ENCODE measurements at regions not wholly inside any gene's neighbourhood (a gene's known extent, or its start where the extent isn't known, plus 50 kb on each side); places are given as distances from the start of the nearest gene placed in this dataset.

DNA sequence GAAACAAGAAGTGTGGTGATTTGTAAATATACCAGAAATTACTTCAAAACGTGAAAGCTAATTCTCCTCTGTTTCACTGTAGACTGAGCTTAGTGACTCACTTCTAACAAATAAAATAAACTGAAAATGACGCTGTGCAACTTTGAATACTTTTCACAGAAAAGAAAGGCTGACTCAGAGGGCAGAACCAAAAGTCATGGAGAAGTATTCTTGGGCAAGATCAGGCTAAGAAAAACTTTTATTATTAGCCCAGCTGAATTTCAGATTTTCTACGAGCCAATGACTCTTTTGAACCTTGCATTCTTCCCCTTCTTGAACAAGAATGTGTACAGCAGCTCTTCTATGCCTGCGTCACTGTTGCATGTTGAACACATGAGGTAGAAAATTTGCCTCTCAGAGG, 527.3 kb upstream of the GHITM start:
- H3K4me2 ChIP-seq = no peak overlapping the region
- H3K4me3 ChIP-seq (IDR thresholded peaks at IDR 0.05; ENCODE audit: insufficient read depth, low read depth, low read length) = no peak overlapping the region
- H3K79me2 ChIP-seq (ENCODE audit: insufficient read depth, low read depth) = no peaks in the 10 kb centered on the region
- no peak overlapping the region for H3K27ac ChIP-seq
- H3K36me3 ChIP-seq (ENCODE audit: insufficient read depth) = no peaks in the 10 kb centered on the region
- H2AFZ ChIP-seq (ENCODE audit: low read depth) = no peak overlapping the region
- no peak overlapping the region for H3K9ac ChIP-seq
- H3K4me1 ChIP-seq (ENCODE audit: low read depth, poor library complexity, severe bottlenecking) = no peaks in the 10 kb centered on the region
- no peaks in the 10 kb centered on the region for H4K20me1 ChIP-seq (ENCODE audit: insufficient read depth)
- TF ChIP-seq, protein P1, sequence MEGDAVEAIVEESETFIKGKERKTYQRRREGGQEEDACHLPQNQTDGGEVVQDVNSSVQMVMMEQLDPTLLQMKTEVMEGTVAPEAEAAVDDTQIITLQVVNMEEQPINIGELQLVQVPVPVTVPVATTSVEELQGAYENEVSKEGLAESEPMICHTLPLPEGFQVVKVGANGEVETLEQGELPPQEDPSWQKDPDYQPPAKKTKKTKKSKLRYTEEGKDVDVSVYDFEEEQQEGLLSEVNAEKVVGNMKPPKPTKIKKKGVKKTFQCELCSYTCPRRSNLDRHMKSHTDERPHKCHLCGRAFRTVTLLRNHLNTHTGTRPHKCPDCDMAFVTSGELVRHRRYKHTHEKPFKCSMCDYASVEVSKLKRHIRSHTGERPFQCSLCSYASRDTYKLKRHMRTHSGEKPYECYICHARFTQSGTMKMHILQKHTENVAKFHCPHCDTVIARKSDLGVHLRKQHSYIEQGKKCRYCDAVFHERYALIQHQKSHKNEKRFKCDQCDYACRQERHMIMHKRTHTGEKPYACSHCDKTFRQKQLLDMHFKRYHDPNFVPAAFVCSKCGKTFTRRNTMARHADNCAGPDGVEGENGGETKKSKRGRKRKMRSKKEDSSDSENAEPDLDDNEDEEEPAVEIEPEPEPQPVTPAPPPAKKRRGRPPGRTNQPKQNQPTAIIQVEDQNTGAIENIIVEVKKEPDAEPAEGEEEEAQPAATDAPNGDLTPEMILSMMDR (conservative IDR thresholded peaks at IDR 0.05; ENCODE audit: low read depth, low read length) = no peak
- no peaks in the 10 kb centered on the region for H3K27me3 ChIP-seq (ENCODE audit: insufficient read depth, low read depth)

DNA sequence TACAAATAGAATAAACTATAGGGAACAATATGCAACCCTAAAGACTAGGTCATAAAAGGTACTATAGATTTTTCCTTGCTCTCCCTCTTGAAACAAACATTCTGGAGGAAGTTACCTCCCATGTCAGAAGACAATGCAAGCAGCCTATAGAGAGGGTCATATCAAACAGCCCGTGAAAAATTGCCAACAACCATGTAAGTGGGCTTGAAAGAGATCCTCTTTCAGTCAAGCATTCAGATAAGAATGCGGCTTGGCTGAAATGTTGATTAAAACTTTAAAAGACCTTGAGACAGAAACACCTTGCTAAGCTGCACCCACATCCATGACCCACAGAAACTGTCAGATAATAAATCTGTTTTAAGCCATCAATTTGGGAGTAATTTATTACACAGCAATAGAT, 526.6 kb upstream of the GHITM start:
- H3K36me3 ChIP-seq (ENCODE audit: insufficient read depth) = no peaks in the 10 kb centered on the region
- H4K20me1 ChIP-seq (ENCODE audit: insufficient read depth) = no peaks in the 10 kb centered on the region
- no peak overlapping the region for H3K9ac ChIP-seq
- H3K4me2 ChIP-seq = no peak overlapping the region
- H3K27ac ChIP-seq = no peak overlapping the region
- H3K4me3 ChIP-seq (IDR thresholded peaks at IDR 0.05; ENCODE audit: insufficient read depth, low read depth, low read length) = no peak overlapping the region
- no peaks in the 10 kb centered on the region for H3K79me2 ChIP-seq (ENCODE audit: insufficient read depth, low read depth)
- no peak overlapping the region for H2AFZ ChIP-seq (ENCODE audit: low read depth)
- no peaks in the 10 kb centered on the region for H3K4me1 ChIP-seq (ENCODE audit: low read depth, poor library complexity, severe bottlenecking)
- no peaks in the 10 kb centered on the region for H3K27me3 ChIP-seq (ENCODE audit: insufficient read depth, low read depth)
- TF ChIP-seq, protein P1 (conservative IDR thresholded peaks at IDR 0.05; ENCODE audit: low read depth, low read length) = no peak

DNA sequence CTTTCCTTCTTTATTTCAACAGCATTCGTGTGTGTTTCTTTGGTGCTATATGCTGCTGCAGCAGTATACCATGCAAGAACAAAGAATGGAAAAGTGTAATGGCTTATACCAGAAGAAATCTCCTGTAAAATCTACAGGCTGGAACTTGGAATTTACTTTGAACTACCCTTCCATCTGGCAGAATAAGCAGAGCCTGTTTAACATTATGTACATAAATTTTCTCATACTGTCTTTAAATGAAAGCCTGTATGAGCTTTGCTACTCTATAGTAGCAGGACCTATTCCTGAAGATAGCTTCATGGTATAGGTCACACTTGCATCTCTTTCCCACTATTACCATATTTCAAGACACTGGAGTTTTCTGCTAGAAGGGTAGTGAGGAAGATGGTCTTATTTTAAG, 522.1 kb upstream of the GHITM start:
- Histone ChIP-seq H3K27me3 (ENCODE audit: insufficient read depth, low read depth) (no peaks in the 10 kb centered on the region), H3K27ac (no peak overlapping the region), H2AFZ (ENCODE audit: low read depth) (no peak overlapping the region), H3K4me3 (IDR thresholded peaks at IDR 0.05; ENCODE audit: insufficient read depth, low read depth, low read length) (no peak overlapping the region), H4K20me1 (ENCODE audit: insufficient read depth) (no peaks in the 10 kb centered on the region), H3K4me1 (ENCODE audit: low read depth, poor library complexity, severe bottlenecking) (no peaks in the 10 kb centered on the region), H3K79me2 (ENCODE audit: insufficient read depth, low read depth) (no peaks in the 10 kb centered on the region), H3K36me3 (ENCODE audit: insufficient read depth) (no peaks in the 10 kb centered on the region), H3K4me2 (no peak overlapping the region), H3K9ac (no peak overlapping the region)
- TF ChIP-seq, protein P1 (conservative IDR thresholded peaks at IDR 0.05; ENCODE audit: low read depth, low read length) = no peak

DNA sequence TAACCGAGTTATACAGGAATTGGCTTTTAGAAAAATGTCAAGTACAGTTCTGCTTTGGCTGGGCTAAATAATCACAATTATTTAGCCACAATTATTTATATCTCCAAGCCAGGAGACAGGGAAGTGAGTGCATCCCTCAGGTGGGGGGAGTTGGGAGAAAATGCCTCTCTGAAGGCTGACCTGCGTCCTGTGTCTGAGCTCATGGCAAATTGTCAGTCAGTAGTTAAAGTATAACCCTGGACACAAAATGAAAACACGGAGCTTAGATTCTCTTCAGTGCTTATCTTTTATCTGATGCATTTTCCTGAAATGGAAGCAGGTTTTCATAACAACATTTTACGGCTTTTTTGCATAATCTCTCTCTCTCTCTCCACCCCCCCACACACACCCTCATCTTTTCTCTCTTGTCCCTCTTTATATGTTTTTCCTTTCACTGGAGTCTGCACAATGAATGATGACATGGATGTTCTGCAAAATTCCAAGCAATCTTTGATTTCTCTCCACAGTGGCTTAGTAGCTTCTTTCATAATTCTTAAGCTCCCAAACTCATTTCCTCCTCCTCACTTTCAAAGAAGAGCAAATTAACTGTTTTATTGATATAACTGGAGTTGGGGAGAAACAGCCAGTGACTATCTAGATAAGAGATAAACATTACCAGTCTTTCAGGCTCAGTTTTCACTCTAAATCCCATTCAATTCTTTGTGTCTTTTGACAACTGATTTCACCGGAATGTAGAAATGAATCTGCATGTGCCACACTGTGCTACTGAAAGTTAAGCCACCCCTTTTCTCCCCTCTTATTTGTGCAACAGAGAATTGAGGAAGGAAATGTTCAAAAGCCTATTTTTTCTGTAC, 521.4 kb upstream of the GHITM start:
- Histone ChIP-seq H3K27me3 (ENCODE audit: insufficient read depth, low read depth) (no peaks in the 10 kb centered on the region), H3K79me2 (ENCODE audit: insufficient read depth, low read depth) (no peaks in the 10 kb centered on the region), H3K4me1 (ENCODE audit: low read depth, poor library complexity, severe bottlenecking) (no peaks in the 10 kb centered on the region), H3K4me2 (no peak overlapping the region), H4K20me1 (ENCODE audit: insufficient read depth) (no peaks in the 10 kb centered on the region), H3K9ac (no peak overlapping the region), H3K36me3 (ENCODE audit: insufficient read depth) (no peaks in the 10 kb centered on the region), H3K4me3 (IDR thresholded peaks at IDR 0.05; ENCODE audit: insufficient read depth, low read depth, low read length) (no peak overlapping the region), H3K27ac (no peak overlapping the region), H2AFZ (ENCODE audit: low read depth) (no peak overlapping the region)
- TF ChIP-seq, protein P1 (conservative IDR thresholded peaks at IDR 0.05; ENCODE audit: low read depth, low read length) = no peak

Data from KMS-11 (cell line).